Endothelial cell of umbilical vein (primary cell): ENCODE measurements at regions not wholly inside any gene's neighbourhood (a gene's known extent, or its start where the extent isn't known, plus 50 kb on each side); places are given as distances from the start of the nearest gene placed in this dataset.

ENCODE experiments used
- BruUV-seq: library from RNA; stranded (reverse); fragments of 400-500 nt; replicated peaks from 2 replicates; lab custom pipeline; 2021; lab: Mats Ljungman, UMichigan
- CTCF ChIA-PET: fragments of 300-600, 350-600 bp; sonication (Branson Sonifier 250); formaldehyde crosslinking; loops from one replicate; lab custom pipeline; 2021; ENCODE audit warnings: antibody characterized with exemption, inconsistent platforms; lab: Charles Lee
- POLR2A ChIA-PET: fragments of 300-600, 350-600 bp; sonication (Branson Sonifier 250); formaldehyde crosslinking; loops from one replicate; lab custom pipeline; 2021; ENCODE audit warnings: antibody characterized with exemption, inconsistent platforms; lab: Charles Lee
- DNase-seq: peaks from one replicate; pipeline ENCODE4 v3.0.0-alpha.2; 2011; ENCODE audit warnings: low read depth, low spot score
- FAIRE-seq: peaks from 2 replicates; lab custom pipeline; 2011; peaks lifted over from hg19 to GRCh38; lab: Jason Lieb, UNC
- H2AFZ ChIP-seq: 2 replicates; pipeline ENCODE4 v1.6.0; 2012; ENCODE audit warnings: low read depth, low read length, control low read depth, inconsistent platforms
- H3K27ac ChIP-seq: 2 replicates; pipeline ENCODE4 v1.5.1; 2011; ENCODE audit warnings: low read depth, mild to moderate bottlenecking, control low read depth, low read length, moderate library complexity; ENCODE audit not compliant: insufficient read depth
- H3K27me3 ChIP-seq, 2 experiments: 2 replicates each; pipeline versions ENCODE4 v1.6.0 to v1.6.1; 2011; ENCODE audit warnings: low read length in 2 of 2, mixed read lengths in 1 of 2; ENCODE audit not compliant: control insufficient read depth in 2 of 2, insufficient read depth in 2 of 2
- H3K36me3 ChIP-seq, 2 experiments: 2 replicates in 1 of 2; 3 replicates in 1 of 2; pipeline ENCODE4 v1.5.1; 2011; ENCODE audit warnings: low read length in 2 of 2, mild to moderate bottlenecking in 1 of 2, moderate library complexity in 1 of 2; ENCODE audit not compliant: control insufficient read depth in 2 of 2, insufficient read depth in 2 of 2; ENCODE audit errors: extremely low read depth in 1 of 2
- H3K4me1 ChIP-seq: 3 replicates; pipeline ENCODE4 v1.5.1; 2011; ENCODE audit warnings: mild to moderate bottlenecking, low read length; ENCODE audit not compliant: control insufficient read depth, insufficient read depth; ENCODE audit errors: extremely low read depth
- H3K4me2 ChIP-seq: 2 replicates; pipeline ENCODE4 v1.6.1; 2011; ENCODE audit warnings: low read length, control low read depth, mixed read lengths; ENCODE audit not compliant: insufficient read depth
- H3K4me3 ChIP-seq, 3 experiments: fragments of 200-600 bp in 1 of 3; sonication (generic), shearing (Covaris generic) in 1 of 3; replicated peaks in 1 of 3; 2 replicates each; pipeline ENCODE4 v1.5.1; 2011 to 2016; ENCODE audit warnings: control low read depth in 3 of 3, low read length in 3 of 3, mild to moderate bottlenecking in 2 of 3, inconsistent platforms in 1 of 3, low read depth in 1 of 3, moderate library complexity in 1 of 3; ENCODE audit not compliant: insufficient read depth in 1 of 3
- H3K79me2 ChIP-seq: 2 replicates; pipeline ENCODE4 v1.6.0; 2012; ENCODE audit warnings: low read length, inconsistent platforms; ENCODE audit not compliant: control insufficient read depth, insufficient read depth
- H3K9ac ChIP-seq: replicated peaks from 2 replicates; pipeline ENCODE3; 2011; ENCODE audit warnings: low read length, control low read depth; ENCODE audit not compliant: insufficient read depth; ENCODE audit errors: extremely low read depth
- H3K9me1 ChIP-seq: replicated peaks from 3 replicates; pipeline ENCODE4 v1.6.0; 2011; ENCODE audit warnings: mild to moderate bottlenecking, low read length; ENCODE audit not compliant: control insufficient read depth, insufficient read depth; ENCODE audit errors: extremely low read depth
- H3K9me3 ChIP-seq: replicated peaks from 2 replicates; pipeline ENCODE4 v1.5.1; 2012; ENCODE audit warnings: low read length, inconsistent platforms; ENCODE audit not compliant: control insufficient read depth, insufficient read depth
- H4K20me1 ChIP-seq: replicated peaks from 2 replicates; pipeline ENCODE3; 2011; ENCODE audit warnings: mild to moderate bottlenecking, low read length; ENCODE audit not compliant: control insufficient read depth, insufficient read depth; ENCODE audit errors: extremely low read depth
- CTCF ChIP-seq, 2 donors: IDR thresholded peaks; 1 replicate in 1 of 2; 2 replicates in 1 of 2; pipeline ENCODE4 v1.5.1; 2011; ENCODE audit warnings: low read length in 2 of 2, mild to moderate bottlenecking in 2 of 2, moderate library complexity in 2 of 2, control low read depth in 1 of 2, inconsistent platforms in 1 of 2, low read depth in 1 of 2; ENCODE audit not compliant: insufficient read depth in 1 of 2; ENCODE audit errors: extremely low read depth in 1 of 2
- EZH2 ChIP-seq: IDR thresholded peaks from 2 replicates; pipeline ENCODE4 v1.6.1; 2012; ENCODE audit warnings: borderline replicate concordance, low read depth, mild to moderate bottlenecking, moderate library complexity, low read length, inconsistent platforms; ENCODE audit not compliant: severe bottlenecking
- FOS ChIP-seq: IDR thresholded peaks from 2 replicates; pipeline ENCODE4 v1.6.1; 2011; ENCODE audit warnings: mild to moderate bottlenecking, low read length, moderate library complexity, borderline replicate concordance; ENCODE audit not compliant: insufficient read depth
- GATA2 ChIP-seq: IDR thresholded peaks from 2 replicates; pipeline ENCODE4 v1.7.0; 2011; ENCODE audit warnings: low read depth, mild to moderate bottlenecking, moderate library complexity, mixed read lengths, low read length; ENCODE audit not compliant: insufficient read length, insufficient read depth
- JUN ChIP-seq: IDR thresholded peaks from 2 replicates; pipeline ENCODE4 v1.6.1; 2011; ENCODE audit warnings: borderline replicate concordance, low read depth; ENCODE audit not compliant: insufficient read length, insufficient read depth
- MAX ChIP-seq: IDR thresholded peaks from 2 replicates; pipeline ENCODE4 v1.6.1; 2011; ENCODE audit not compliant: insufficient read depth, insufficient read length
- MYC ChIP-seq: IDR thresholded peaks from one replicate; pipeline ENCODE4 v1.6.1; 2011; ENCODE audit warnings: mild to moderate bottlenecking, low read depth, low read length
- POLR2A ChIP-seq: IDR thresholded peaks from 2 replicates; pipeline ENCODE4 v1.6.1; 2012; ENCODE audit warnings: low read depth, mild to moderate bottlenecking, control low read depth, low read length
- POLR2AphosphoS5 ChIP-seq: IDR thresholded peaks from 2 replicates; pipeline ENCODE4 v1.6.1; 2012; ENCODE audit warnings: low read depth, mild to moderate bottlenecking, control low read depth, low read length, moderate library complexity; ENCODE audit not compliant: insufficient read depth
- dilution Hi-C: fragments of 300-500 bp; cut with MboI; formaldehyde crosslinking; loops from one replicate; pipeline ENCODE4 v1.15.0; 2019; ENCODE audit warnings: low sequenced_read_pairs; ENCODE audit not compliant: extremely low pct_ligation_motif_present
- intact Hi-C: fragments of 100-400 bp; cut with micrococcal nuclease; formaldehyde crosslinking; loops from one replicate; pipeline ENCODE4 v1.10.0; 2022

- Histone ChIP-seq H3K27me3 (no peaks in the 10 kb centered on the region), H3K36me3 (no peaks in the 10 kb centered on the region), H3K9me1 (no peaks in the 10 kb centered on the region), H3K27ac (no peak overlapping the region), H4K20me1 (no peaks in the 10 kb centered on the region), H3K4me1 (no peaks in the 10 kb centered on the region), H3K9me3 (no peaks in the 10 kb centered on the region), H3K79me2 (no peaks in the 10 kb centered on the region), H3K4me2 (no peak overlapping the region), H3K4me3 (no peak overlapping the region), H3K9ac (no peak overlapping the region), H2AFZ (no peak overlapping the region)
- intact Hi-C loops (no loop called here), dilution Hi-C loops (no loop called here)
- CTCF ChIA-PET, result no interaction called here
- DNase-seq, result no peak
- TF ChIP-seq POLR2AphosphoS5 (no peak), FOS (no peak), MYC (no peak), MAX (no peak), POLR2A (no peak), JUN (no peak), CTCF (IDR thresholded peaks at IDR 0.05; ENCODE audit: extremely low read depth in 1 of 2, insufficient read depth in 1 of 2, low read depth in 1 of 2, low read length in 2 of 2) (no peak), GATA2 (no peak), EZH2 (no peak)
- no peak for FAIRE-seq
- POLR2A ChIA-PET, result no interaction called here
- BruUV-seq, result no TSS peak
These were observed 650.1 kb downstream of the SLC4A3 start for GRCh38 chr2:220277445-220277975.
